HEK293 (cell line): ENCODE measurements at regions not wholly inside any gene's neighbourhood (a gene's known extent, or its start where the extent isn't known, plus 50 kb on each side); places are given as distances from the start of the nearest gene placed in this dataset.

ENCODE experiments used
- CTCF ChIA-PET: fragments of 350-600 bp; formaldehyde crosslinking; extraction: SDS; loops from one replicate; lab custom pipeline; 2021; ENCODE audit warnings: antibody characterized with exemption; lab: Yijun Ruan, JAX
- POLR2A ChIA-PET: fragments of 300-600 bp; formaldehyde crosslinking; extraction: SDS; loops from one replicate; lab custom pipeline; 2020; ENCODE audit warnings: antibody characterized with exemption, inconsistent platforms; lab: Yijun Ruan, JAX
- H3K27ac ChIP-seq: fragments of 200-500 bp; sonication (Bioruptor generic); 2 replicates; pipeline ENCODE4 v1.5.1; 2014; ENCODE audit warnings: low read depth, low read length, control low read depth, inconsistent platforms; ENCODE audit errors: extremely low read depth
- H3K36me3 ChIP-seq, 2 experiments: fragments of 200-500 bp in 1 of 2; sonication (Bioruptor generic) in 1 of 2; 1 replicate in 1 of 2; 2 replicates in 1 of 2; pipeline ENCODE4 v1.5.1; 2014 to 2017; ENCODE audit warnings: inconsistent platforms in 2 of 2, low read length in 2 of 2; ENCODE audit not compliant: control insufficient read depth in 2 of 2, insufficient read depth in 1 of 2
- H3K4me1 ChIP-seq: fragments of 200-500 bp; sonication (Bioruptor generic); 2 replicates; pipeline ENCODE4 v1.5.1; 2014; ENCODE audit warnings: mild to moderate bottlenecking, low read length, inconsistent platforms; ENCODE audit not compliant: control insufficient read depth, insufficient read depth
- H3K4me3 ChIP-seq: 2 replicates; pipeline ENCODE4 v1.5.1; 2011; ENCODE audit warnings: low read depth, mild to moderate bottlenecking, control low read depth, low read length, moderate library complexity
- H3K9me3 ChIP-seq: fragments of 200-500 bp; sonication (Bioruptor generic); 2 replicates; pipeline ENCODE4 v1.5.1; 2014; ENCODE audit warnings: low read depth, low read length, inconsistent platforms; ENCODE audit not compliant: control insufficient read depth, insufficient read depth
- ATF2 ChIP-seq: fragments of 450-650 bp; formaldehyde crosslinking; IDR thresholded peaks from 2 replicates; pipeline ENCODE4 v1.5.1; 2016; ENCODE audit warnings: missing biosample characterization, missing genetic modification characterization, low read depth
- GLI2 ChIP-seq: fragments of 450-650 bp; formaldehyde crosslinking; IDR thresholded peaks from 2 replicates; pipeline ENCODE4; 2017; ENCODE audit warnings: missing biosample characterization, missing genetic modification characterization, low read depth, borderline replicate concordance
- IKZF3 ChIP-seq: fragments of 450-650 bp; IDR thresholded peaks from 2 replicates; pipeline ENCODE4 v1.5.0; 2018; ENCODE audit warnings: missing biosample characterization, mild to moderate bottlenecking, missing genetic modification characterization, moderate library complexity
- KLF9 ChIP-seq: fragments of 450-650 bp; formaldehyde crosslinking; IDR thresholded peaks from 2 replicates; pipeline ENCODE4 v1.5.1; 2016; ENCODE audit warnings: missing biosample characterization, missing genetic modification characterization, low read depth
- MEIS1 ChIP-seq: sonication (generic); formaldehyde crosslinking; IDR thresholded peaks from 2 replicates; pipeline ENCODE4 v1.8.1; 2022; ENCODE audit warnings: missing genetic modification reagents, mild to moderate bottlenecking, borderline replicate concordance
- OVOL3 ChIP-seq: fragments of 450-650 bp; formaldehyde crosslinking; IDR thresholded peaks from 2 replicates; pipeline ENCODE4 v1.5.1; 2016; ENCODE audit warnings: missing biosample characterization, missing genetic modification characterization
- YY1 ChIP-seq: fragments of 450-650 bp; formaldehyde crosslinking; IDR thresholded peaks from 2 replicates; pipeline ENCODE4 v1.5.1; 2018; ENCODE audit warnings: missing biosample characterization, missing genetic modification characterization
- ZBTB26 ChIP-seq: fragments of 450-650 bp; formaldehyde crosslinking; optimal IDR thresholded peaks from 2 replicates; pipeline ENCODE3; 2016; ENCODE audit warnings: missing biosample characterization, mild to moderate bottlenecking, missing genetic modification characterization
- ZBTB44 ChIP-seq: fragments of 450-650 bp; IDR thresholded peaks from 2 replicates; pipeline ENCODE4 v1.5.1; 2018; ENCODE audit warnings: missing biosample characterization, mild to moderate bottlenecking, missing genetic modification characterization
- ZEB2 ChIP-seq: fragments of 450-650 bp; formaldehyde crosslinking; IDR thresholded peaks from 2 replicates; pipeline ENCODE4 v1.5.1; 2016; ENCODE audit warnings: missing biosample characterization, missing genetic modification characterization
- ZNF146 ChIP-seq: fragments of 450-650 bp; formaldehyde crosslinking; IDR thresholded peaks from 2 replicates; pipeline ENCODE4 v1.5.1; 2016; ENCODE audit warnings: missing biosample characterization, missing genetic modification characterization
- ZNF174 ChIP-seq: fragments of 450-650 bp; formaldehyde crosslinking; IDR thresholded peaks from 2 replicates; pipeline ENCODE4 v1.5.0; 2017; ENCODE audit warnings: missing biosample characterization, mild to moderate bottlenecking, missing genetic modification characterization
- ZNF433 ChIP-seq: fragments of 450-650 bp; formaldehyde crosslinking; IDR thresholded peaks from 2 replicates; pipeline ENCODE4 v1.5.1; 2016; ENCODE audit warnings: missing biosample characterization, missing genetic modification characterization, low read depth
- ZNF48 ChIP-seq: fragments of 450-650 bp; formaldehyde crosslinking; IDR thresholded peaks from 2 replicates; pipeline ENCODE4 v1.5.1; 2016; ENCODE audit warnings: missing biosample characterization, missing genetic modification characterization
- ZNF521 ChIP-seq: fragments of 450-650 bp; formaldehyde crosslinking; IDR thresholded peaks from 2 replicates; pipeline ENCODE4 v1.5.1; 2017; ENCODE audit warnings: missing biosample characterization, mild to moderate bottlenecking, missing genetic modification characterization
- ZNF529 ChIP-seq: fragments of 450-650 bp; formaldehyde crosslinking; IDR thresholded peaks from 2 replicates; pipeline ENCODE4 v1.5.1; 2017; ENCODE audit warnings: missing genetic modification characterization, missing biosample characterization; ENCODE audit not compliant: insufficient replicate concordance
- ZNF558 ChIP-seq: fragments of 450-650 bp; formaldehyde crosslinking; IDR thresholded peaks from 2 replicates; pipeline ENCODE4 v1.5.1; 2016; ENCODE audit warnings: missing biosample characterization, missing genetic modification characterization
- ZNF585B ChIP-seq: fragments of 450-650 bp; formaldehyde crosslinking; IDR thresholded peaks from 2 replicates; pipeline ENCODE4 v1.5.1; 2016; ENCODE audit warnings: missing biosample characterization, missing genetic modification characterization
- ZNF624 ChIP-seq: fragments of 450-650 bp; formaldehyde crosslinking; IDR thresholded peaks from 2 replicates; pipeline ENCODE4 v1.5.1; 2017; ENCODE audit warnings: missing biosample characterization, missing genetic modification characterization
- ZNF76 ChIP-seq: fragments of 450-650 bp; formaldehyde crosslinking; IDR thresholded peaks from 2 replicates; pipeline ENCODE4; 2016; ENCODE audit warnings: low read depth, missing biosample characterization, missing genetic modification characterization, borderline replicate concordance
- ZNF776 ChIP-seq: fragments of 450-650 bp; formaldehyde crosslinking; IDR thresholded peaks from 2 replicates; pipeline ENCODE4 v1.5.0; 2017; ENCODE audit warnings: missing biosample characterization, missing genetic modification characterization, borderline replicate concordance

GRCh38 chr15:93895976-93896770 is 335.2 kb upstream of the MCTP2 start (continued):
- TF ChIP-seq ZNF76 (tag by site-specific recombination) (no peak), ZBTB26 (no peak), IKZF3 (tag by site-specific recombination) (no peak)

GRCh38 chr15:93894438-93895036 is 336.8 kb upstream of the MCTP2 start:
- H3K9me3 ChIP-seq, result no peaks in the 10 kb centered on the region
- no peak overlapping the region for H3K4me3 ChIP-seq
- POLR2A ChIA-PET, result no interaction called here
- H3K27ac ChIP-seq, result no peak overlapping the region
- TF ChIP-seq ZEB2, result no peak
- TF ChIP-seq ZNF624 (tag by site-specific recombination), result no peak
- TF ChIP-seq OVOL3 (tag by site-specific recombination), result no peak
- TF ChIP-seq YY1 (tag by site-specific recombination), result no peak
- no peak for TF ChIP-seq ZBTB44 (tag by site-specific recombination)
- no peak for TF ChIP-seq ZNF585B (tag by site-specific recombination)
- no peak for TF ChIP-seq MEIS1 (CRISPR knock-in tag)
- TF ChIP-seq ZNF174, result no peak
- TF ChIP-seq ZNF776 (tag by site-specific recombination), result no peak
- TF ChIP-seq ZNF529 (tag by site-specific recombination), result no peak
- no peak for TF ChIP-seq ZNF558 (tag by site-specific recombination)
- no peak for TF ChIP-seq ZNF433 (tag by site-specific recombination)
- no peak for TF ChIP-seq KLF9
- no peak for TF ChIP-seq ZNF521 (tag by site-specific recombination)
- TF ChIP-seq ZNF48 (tag by site-specific recombination), result no peak
- no peak for TF ChIP-seq ZNF146 (tag by site-specific recombination)
- no peak for TF ChIP-seq GLI2 (tag by site-specific recombination)
- no peak for TF ChIP-seq ATF2 (tag by site-specific recombination)
- H3K36me3 ChIP-seq, result no peaks in the 10 kb centered on the region
- no peaks in the 10 kb centered on the region for H3K4me1 ChIP-seq
- CTCF ChIA-PET, result no interaction called here
